ENCODE measurements at regions not wholly inside any gene's neighbourhood (a gene's known extent, or its start where the extent isn't known, plus 50 kb on each side); places are given as distances from the start of the nearest gene placed in this dataset.

DNA sequence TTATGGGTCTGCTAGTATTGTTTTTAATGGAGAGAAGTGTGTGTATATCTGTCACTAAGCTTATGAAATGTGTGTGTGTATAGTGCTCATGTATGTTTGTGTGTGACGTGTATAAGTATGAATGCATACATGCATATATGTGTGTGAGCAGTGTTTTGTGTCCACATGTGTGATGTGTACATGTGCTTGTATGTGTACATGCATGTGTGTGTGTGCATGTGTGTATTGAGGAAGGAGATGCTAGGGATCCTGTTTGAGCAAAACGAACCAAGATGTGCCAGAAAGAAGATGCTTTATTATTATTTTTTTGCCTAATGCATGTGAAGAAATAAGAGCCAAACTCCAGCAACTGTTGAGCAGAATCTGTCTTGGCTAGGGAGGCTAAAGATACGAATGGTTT lies 301.3 kb upstream of the SKOR2 start:
- FAIRE-seq = no peak
- DNase-seq (ENCODE audit: low spot score in 2 of 2) = no peak

DNA sequence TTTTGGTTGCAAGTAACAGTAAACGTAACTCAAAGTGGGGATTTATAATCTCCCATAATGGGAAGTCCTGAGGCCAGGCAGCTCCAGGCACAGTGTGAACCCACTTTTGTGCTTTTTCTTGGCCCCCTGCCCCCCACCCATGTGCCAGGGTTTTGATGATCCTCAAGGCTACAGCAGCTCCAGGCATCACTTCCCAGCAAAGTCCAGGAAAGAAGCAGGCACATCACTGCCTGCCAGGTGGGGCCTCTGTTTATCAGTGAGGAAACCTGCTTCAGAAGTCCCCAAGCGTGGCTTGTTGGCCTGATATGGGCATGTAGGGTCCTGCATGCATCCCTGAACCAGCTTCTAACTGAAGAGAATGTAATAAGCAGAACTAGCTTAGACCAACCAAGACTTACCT lies 299.2 kb upstream of the SKOR2 start:
- no peak for FAIRE-seq
- no peak for DNase-seq (ENCODE audit: low spot score in 2 of 2)

DNA sequence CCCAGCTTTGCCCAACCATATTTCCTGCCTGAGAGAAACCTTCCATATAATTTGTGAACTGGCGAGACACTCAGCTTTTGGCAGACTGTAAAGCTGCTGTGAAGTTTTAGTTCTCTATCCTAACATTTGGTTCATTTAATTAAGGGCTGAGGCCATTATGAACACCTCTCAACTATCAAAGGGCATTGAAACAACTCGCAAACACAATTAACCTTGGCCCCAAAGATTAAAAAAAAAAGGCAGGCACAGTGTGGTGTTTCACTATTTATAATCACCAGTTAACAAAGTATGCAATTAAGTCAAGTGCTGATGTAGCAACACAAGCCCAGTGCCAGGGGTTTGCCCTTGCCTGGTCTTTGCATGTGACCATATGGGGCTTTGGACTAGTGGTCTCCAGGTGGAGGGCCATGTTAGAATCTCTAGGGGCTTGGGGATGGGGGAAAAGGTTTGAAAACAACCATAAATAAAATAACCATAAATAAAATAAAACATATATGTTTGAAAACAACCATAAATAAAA lies 297.6 kb upstream of the SKOR2 start:
- no peak for DNase-seq (ENCODE audit: low spot score in 2 of 2)
- FAIRE-seq = no peak

DNA sequence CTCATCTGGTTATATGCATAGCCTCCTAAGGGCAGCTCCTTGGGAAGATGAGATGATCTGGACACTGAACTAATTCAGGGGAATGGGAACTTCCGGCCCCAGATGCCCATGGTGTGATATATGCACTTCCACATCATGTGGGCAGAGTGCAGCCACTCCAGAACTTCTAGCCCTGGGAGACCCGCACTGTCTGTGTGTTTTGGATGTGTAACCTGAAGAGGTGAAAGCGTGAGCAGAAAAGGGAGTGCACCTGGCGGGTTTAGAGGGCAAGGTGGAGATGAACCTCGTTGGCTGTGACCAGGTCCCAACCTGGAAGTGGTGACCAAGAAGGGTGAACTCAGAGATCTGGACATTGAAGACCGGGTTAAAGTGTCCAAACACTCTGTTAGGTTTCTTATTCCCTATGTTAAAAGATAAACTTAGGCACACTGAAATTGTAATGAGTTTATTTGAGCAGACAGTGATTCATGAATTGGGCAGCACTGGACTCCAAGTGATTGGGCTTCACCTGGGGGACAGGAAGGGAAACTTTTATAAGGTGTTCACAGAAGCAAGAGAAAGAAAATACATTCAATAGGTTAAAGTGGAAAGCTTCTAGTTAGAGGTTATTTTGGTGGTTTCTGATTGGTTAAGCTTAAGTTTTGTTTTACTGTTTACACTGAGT lies 296.2 kb upstream of the SKOR2 start:
- no peak for FAIRE-seq

DNA sequence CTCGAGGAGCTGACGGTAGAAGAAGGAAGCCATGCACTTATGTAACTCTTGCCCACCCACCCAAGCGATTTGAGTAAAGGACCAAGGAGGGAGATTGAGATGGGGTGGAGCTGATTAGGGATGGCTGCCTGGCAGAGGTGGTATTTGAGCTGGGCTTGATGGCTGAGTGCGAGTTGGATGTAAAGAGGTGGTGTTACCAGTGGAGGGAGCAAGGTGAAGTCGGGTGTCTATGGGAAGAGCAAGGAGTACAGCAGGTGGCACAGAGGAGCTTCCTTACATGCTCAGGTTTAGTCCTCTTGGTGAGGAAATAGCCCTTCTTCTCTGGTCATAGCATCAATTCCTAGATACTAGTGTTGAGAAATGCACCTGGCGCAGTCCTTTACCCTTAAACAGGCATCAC lies 294.2 kb upstream of the SKOR2 start:
- FAIRE-seq = no peak
- no peak for DNase-seq (ENCODE audit: low spot score in 2 of 2)

More for the DNA sequence above, 296.2 kb upstream of the SKOR2 start:
- no peak for DNase-seq (ENCODE audit: low spot score in 2 of 2)

DNA sequence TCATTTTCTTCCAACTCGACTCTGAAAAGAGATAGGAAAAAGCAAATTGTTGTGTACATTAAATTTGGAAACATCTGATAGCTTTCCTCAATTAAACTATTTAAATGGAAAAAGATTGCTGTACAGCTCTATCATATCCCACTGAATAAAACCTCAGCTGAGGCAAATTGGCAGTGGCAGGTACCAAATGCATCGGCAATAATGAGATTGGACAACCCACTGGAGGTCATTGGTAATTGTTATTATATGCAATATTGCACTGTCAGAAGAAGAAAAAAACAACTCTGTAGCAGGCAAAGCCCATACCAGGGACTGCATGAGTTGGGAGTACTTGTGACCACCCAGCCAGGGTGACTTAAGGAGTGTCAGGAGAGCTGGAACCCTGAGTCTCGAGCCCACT lies 291.6 kb upstream of the SKOR2 start:
- FAIRE-seq (no peak), DNase-seq (ENCODE audit: low spot score in 2 of 2) (no peak)

DNA sequence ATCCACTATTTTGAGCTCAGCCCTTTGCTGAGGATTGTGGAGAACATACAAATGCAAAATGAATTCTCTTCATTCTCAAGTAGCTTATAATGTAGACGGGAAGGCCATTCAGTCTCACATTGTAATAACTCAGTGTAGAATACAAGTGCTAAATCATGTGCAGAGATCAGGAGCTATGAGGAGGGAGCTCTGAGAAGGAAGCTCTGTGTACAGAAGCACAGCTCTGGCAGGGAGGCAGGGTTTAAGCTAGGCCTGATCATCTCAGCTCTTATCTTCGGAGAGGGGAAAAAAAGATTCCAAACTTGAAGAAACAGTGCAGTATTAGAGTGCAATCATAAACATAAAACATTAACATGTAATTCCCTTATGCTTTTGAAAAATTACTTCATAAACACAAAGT lies 291.1 kb upstream of the SKOR2 start:
- no peak for DNase-seq (ENCODE audit: low spot score in 2 of 2)
- no peak for FAIRE-seq

DNA sequence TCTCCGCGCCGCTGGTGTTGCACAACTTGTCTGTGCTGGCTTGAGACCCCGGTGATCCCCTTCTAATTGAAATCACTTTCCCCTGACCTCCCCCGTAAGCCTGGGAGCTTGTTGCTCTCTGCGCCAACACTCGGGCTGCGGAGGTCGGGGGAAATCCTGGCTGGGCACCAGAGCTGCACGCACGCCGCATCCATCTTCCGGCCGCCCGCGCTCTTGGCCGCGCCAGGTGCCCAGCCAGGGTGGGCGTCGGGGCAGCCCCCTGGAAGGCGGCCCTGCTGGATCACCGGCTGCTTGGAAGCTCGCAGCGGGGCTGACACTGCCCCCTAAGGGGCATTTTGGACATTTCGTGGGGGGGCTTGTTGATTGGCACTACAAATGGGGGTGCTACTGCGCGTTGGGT lies 280.3 kb upstream of the SKOR2 start:
- FAIRE-seq (no peak), DNase-seq (ENCODE audit: low spot score in 2 of 2) (peak in 1 of 2 donors; percentile 11)

DNA sequence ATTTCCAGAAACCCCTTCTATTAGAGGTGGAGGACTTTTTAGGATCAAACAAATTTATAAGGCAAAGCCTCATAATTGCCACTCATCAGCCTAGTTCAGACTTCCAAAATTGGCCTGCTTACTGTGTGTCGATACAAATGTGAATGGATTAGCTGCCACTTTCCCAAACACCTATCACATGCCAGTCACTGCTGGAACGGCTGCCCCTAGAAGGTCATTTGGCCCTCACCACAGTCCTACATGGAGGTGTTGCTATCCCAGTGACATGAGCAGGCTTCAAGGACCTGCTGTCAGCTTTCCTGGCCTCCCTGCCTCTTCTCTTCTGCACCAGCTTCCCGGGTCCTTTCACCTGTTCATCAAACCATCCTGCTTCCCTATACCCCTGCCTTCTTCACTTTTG lies 279.2 kb upstream of the SKOR2 start:
- FAIRE-seq = no peak
- DNase-seq (ENCODE audit: low spot score in 2 of 2) = no peak

DNA sequence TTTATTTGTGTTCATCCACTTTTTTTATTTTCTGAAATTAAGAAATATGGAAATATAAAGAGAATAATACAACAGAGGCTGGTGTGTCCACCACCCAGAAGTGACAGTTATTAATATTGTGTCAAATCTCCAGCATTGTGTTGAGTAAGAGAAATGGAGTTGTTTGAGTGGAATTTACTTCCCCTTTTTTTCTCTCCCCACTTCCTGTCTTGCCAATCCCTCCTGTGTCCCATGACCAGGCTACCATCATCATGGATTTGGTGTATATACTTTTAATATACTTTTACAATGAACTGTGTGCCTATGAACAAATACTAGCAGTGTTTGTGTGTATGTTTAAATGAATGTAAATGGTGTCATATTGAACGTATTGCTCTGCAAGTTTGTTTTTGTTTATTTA lies 276.9 kb upstream of the SKOR2 start:
- no peak for DNase-seq (ENCODE audit: low spot score in 2 of 2)
- no peak for FAIRE-seq

DNA sequence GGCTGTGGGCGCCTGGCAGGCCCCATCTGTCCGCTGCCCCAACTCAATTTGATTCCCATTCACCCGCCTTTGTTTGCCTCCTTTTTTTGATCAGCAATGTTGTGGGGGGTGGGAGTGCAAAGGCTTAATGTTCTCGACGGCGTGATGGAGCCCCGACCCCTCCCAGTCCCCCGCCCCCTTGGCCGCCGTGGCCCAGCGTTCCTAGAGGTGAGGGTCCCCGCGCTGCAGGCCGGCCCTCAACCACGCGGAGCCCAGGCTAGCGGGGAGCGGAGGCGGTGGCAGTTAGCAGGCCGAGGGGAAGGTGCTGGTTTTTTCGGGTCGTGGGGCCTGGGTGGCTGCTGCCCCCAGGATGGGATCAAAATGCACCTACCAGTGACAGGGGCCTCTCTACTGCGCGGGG lies 274.7 kb upstream of the SKOR2 start:
- FAIRE-seq (no peak), DNase-seq (ENCODE audit: low spot score in 2 of 2) (no peak)

DNA sequence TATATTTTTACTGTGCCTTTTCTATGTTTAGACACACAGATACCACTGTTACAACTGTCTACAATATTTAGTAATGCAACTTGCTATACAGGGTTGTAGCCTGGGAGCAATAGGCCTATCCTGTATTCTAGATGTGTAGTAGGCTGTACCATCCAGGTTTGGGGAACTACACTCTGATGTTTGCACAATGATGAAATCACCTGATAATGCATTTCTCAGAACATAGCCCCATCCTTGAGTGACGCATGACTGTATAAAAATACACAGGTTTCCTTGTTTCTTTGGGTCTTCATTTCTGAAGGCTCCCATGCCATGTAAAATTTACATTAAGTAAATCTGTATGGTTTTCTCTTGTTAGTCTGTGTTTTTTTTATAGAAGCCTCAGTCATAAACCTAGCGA lies 270.9 kb upstream of the SKOR2 start:
- FAIRE-seq (no peak), DNase-seq (ENCODE audit: low spot score in 2 of 2) (no peak)

DNA sequence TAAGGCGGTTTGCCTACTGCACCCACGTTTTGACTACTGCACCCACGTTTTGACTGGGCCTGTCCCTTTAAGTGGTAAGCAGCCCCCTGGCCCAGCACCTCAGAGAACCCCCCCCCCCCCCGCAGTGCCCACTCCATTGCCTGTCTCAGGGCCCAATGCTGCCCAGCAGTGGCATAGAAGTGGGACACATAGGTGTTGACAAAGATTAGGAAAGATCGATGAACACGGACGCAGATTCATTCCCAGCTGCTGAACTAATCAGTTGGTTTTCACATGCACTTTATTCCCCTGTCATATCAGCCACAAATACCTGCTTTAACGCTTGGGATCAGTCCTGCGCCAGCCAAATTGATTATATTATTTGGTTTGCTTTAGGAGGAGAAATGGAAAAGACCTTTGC lies 268.8 kb upstream of the SKOR2 start:
- DNase-seq (ENCODE audit: low spot score in 2 of 2) (no peak), FAIRE-seq (no peak)

DNA sequence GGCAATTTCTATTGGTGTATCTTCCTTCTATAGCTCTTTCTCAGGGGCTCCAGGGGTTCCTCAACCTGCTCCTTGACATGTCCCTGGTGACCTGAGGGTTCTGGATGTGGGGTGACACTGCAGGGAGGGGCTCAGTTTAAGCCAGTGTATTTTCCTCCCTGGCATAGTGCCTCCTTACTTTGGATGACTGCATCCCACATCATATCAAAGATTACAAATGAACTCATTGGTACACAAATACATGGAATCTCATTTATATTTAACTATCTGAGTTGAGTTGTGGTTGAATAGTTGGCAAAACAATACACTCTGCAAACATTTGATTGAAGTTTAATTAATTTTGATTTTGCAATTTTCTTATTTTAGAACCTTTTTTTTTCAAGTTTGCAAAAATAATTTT lies 268.2 kb upstream of the SKOR2 start:
- FAIRE-seq = no peak
- DNase-seq (ENCODE audit: low spot score in 2 of 2) = no peak

DNA sequence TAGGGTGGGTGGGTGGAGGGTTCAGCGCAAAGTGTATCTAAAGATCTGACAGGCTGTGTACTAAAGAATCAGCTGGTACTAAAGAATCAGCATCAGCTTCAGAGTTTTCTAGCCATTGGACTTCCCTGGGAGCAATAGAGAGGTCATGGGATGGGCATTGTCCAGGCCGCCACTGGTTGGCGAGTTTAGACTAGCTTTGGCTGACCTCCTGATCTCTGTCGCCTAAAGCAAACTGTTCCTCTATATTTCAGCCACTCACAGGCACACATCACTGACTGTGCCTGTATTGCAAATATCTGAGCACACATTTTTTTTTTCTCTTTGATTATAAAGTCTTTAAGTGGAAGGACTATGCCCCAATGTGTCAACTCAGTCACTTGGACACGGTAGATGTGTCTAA lies 267.8 kb upstream of the SKOR2 start:
- DNase-seq (ENCODE audit: low spot score in 2 of 2) (no peak), FAIRE-seq (no peak)

DNA sequence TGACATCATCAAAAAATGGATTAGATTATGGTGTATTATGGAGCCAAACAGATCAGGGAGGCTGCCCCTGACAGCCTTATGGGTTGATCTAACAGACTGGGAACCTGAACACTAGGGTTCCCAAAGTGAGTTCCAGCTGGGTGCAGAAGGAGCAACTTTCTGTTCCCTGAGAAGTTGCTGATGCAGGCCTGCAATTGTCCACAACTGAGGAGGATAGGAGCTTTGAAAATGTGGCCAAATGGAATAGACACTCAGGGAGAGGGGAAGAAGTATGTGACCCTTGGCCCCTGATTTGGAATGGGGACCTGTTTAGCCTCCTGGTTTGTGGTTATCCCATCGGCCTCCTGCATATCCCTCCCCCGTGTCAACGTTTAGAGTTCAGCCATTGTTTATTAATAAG lies 262.2 kb upstream of the SKOR2 start:
- FAIRE-seq = no peak

DNA sequence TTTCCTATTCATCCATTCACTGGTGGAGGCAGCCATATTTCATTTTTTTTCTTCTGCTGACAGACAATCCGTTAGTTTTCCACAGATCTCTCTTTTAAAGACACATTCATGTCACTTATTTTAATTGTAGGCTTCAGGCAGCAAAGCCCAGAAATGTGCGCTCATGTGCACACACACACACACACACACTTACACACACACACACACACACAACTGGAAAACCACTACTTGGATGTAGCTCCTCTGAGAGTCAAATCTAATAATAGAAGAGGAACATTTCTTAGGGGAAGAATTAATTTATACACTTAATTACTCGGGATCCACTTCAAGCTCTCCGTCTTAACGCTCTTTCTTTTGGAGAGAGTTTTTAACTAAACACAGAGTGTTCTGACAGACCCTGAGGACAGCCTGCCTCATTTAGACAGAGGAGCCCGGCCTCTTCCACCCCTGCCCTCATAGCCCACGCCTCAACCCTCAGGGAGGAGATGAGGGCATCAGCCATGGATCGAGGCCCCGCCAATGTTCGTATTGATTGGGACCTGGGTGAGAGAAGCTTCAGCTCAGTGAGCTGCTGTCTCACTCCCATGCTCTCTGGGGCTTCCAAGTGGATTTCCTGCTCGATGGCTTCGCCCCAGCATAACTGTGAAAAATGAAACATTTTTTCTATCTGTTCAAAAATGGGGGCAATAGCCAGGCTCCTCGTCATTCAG lies 261.4 kb upstream of the SKOR2 start:
- DNase-seq (ENCODE audit: low spot score in 2 of 2) = no peak
- no peak for FAIRE-seq

More for the DNA sequence above, 262.2 kb upstream of the SKOR2 start:
- DNase-seq (ENCODE audit: low spot score in 2 of 2) = no peak

DNA sequence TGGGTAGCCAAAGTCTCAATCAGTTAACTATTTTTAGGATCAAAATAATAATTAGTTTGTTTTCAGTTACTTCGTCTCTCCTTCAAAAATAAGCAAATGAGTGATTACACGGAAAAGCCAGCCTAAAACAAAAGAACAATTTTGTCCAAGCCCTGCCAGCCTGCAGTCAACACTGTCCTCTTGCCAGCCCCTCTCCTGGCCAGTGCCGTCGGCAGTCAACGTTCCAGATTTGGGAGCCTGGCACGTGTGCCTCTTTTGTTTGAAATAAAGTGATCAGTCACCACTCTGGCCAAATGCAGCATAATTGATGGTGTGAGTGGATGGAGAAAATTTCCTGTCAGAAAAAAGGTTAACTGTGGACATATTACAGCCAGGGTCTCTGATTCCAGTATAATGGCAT lies 260.6 kb upstream of the SKOR2 start:
- DNase-seq (ENCODE audit: low spot score in 2 of 2) = no peak
- no peak for FAIRE-seq

DNA sequence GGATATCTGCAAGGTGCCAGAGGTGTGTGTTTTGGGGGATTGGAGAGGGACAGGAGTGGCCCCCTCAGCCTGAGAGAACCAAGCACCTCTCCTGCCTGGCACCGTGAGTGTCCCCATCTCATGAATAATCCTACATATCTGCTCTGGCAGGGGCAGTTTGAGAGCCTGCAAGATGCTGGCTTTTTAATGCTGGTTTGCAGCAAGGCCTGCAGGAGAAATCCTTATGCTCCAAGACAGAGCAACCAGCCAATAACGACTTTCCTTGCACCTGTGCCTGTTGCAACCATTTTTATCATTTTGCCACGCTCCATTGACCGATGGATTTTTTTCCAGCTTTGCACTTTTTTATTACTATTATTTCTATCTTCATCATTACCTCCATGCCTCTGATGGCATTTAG lies 259.4 kb upstream of the SKOR2 start:
- no peak for FAIRE-seq
- no peak for DNase-seq (ENCODE audit: low spot score in 2 of 2)

DNA sequence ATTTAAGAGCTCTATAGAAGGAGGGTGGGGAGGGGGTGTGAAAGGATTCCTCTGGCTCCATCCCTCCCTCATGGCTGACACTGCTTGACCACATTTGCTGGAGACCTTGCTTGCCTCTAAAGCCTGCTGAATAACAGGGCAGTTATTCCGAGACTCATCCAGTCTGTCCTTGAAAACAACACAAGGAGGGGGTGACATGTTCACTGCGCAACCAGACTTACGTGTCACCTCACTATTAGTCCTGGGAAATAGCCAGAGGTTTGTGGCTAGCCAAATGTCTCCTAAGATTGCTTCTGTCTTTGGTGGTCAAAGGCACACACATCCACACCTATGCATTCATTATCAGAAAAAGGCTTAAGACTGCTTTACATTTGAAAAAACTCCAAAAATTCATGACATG lies 256.2 kb upstream of the SKOR2 start:
- FAIRE-seq (no peak), DNase-seq (ENCODE audit: low spot score in 2 of 2) (no peak)

DNA sequence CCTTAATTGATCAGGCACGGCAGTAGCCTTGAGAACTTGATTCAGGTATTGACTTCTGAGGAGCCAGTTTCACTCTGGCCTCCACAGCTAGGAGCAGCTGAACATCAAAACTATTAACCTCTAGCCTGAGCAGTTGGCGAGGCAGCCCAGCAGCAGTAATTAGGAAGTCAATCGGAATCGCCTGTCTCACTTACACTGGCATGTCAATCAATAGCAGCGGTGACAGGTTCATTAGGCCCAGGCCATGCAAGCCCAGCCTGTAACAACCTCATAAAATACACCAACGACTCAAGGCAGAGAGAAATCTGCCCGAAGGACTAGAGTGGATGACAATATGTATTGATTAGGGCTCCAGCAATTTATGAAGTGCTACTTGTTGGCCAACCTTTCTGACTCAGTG lies 255.4 kb upstream of the SKOR2 start:
- FAIRE-seq (no peak), DNase-seq (ENCODE audit: low spot score in 2 of 2) (no peak)

DNA sequence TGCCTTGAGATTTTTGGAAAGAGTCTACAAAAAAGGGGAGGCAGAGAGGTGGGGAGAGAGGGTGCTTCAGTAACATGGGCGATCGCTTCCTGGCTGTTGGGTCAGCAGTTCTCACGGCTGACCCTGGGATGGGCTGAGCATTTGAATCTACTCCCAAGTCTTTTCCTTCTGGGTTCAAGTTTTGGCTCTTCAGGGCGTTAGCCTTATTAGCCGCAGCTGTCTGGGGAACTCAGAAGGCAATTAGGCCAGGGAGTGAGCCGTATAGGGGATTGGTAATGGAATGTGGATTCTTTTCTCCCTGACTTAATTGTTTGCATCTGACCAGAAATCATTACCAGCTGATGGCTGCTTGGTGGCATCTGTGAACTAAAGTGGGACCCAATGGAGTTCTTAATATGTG lies 250.5 kb upstream of the SKOR2 start:
- no peak for DNase-seq (ENCODE audit: low spot score in 2 of 2)

More for the DNA sequence above, 250.5 kb upstream of the SKOR2 start:
- FAIRE-seq = no peak
